ENCODE measurements at regions not wholly inside any gene's neighbourhood (a gene's known extent, or its start where the extent isn't known, plus 50 kb on each side); places are given as distances from the start of the nearest gene placed in this dataset.

DNA sequence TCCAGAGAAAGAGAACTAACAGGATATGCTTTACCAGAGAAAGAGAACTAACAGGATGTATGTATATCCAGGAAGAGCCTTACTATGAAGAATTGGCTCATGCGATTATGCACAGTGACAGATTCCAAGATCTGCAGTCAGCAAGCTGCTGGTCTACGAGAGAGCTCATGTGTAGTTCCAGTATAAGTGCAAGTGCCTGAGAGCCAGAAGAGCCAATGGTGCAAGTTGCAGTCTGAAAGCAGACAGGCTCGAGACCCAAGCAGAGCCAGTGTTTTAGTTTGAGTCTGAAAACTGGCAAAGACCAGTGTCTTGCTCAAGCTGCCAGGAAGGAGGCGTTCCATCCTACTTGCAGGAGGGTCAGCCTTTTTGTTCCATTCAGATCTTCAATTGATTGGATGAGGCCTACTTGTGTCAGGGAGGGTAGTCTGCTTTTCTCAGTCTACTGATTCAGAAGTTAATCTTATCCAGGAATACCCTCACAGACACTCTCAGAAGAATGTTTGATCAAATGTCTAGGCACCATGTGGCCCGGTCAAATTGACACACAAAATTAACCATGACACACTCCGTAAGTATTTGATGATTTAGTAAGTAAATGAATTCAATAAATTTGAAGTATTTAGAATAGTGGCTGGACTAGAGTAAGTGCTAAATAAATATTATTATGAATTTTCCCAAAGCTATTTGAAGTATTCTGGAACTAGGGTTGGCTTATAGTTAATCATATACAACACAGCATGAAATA, 372.1 kb upstream of the SGCD start:
- CTCF ChIA-PET, result no interaction called here
- POLR2A ChIA-PET, result no interaction called here
- in situ Hi-C loops (cut with HindIII; ENCODE audit: low pct_unique_long_range_greater_than_20kb, low sequenced_read_pairs), result no loop called here
- no peaks in the 10 kb centered on the region for H3K9me3 ChIP-seq (ENCODE audit: control insufficient read depth, insufficient read depth, low read depth, low read length)
- no peaks in the 10 kb centered on the region for H3K27me3 ChIP-seq (ENCODE audit: control insufficient read depth, insufficient read depth, low read length)
- no peak for TF ChIP-seq POLR2AphosphoS5 (IDR thresholded peaks at IDR 0.05; ENCODE audit: low read depth, low read length)
- TF ChIP-seq, protein P1, sequence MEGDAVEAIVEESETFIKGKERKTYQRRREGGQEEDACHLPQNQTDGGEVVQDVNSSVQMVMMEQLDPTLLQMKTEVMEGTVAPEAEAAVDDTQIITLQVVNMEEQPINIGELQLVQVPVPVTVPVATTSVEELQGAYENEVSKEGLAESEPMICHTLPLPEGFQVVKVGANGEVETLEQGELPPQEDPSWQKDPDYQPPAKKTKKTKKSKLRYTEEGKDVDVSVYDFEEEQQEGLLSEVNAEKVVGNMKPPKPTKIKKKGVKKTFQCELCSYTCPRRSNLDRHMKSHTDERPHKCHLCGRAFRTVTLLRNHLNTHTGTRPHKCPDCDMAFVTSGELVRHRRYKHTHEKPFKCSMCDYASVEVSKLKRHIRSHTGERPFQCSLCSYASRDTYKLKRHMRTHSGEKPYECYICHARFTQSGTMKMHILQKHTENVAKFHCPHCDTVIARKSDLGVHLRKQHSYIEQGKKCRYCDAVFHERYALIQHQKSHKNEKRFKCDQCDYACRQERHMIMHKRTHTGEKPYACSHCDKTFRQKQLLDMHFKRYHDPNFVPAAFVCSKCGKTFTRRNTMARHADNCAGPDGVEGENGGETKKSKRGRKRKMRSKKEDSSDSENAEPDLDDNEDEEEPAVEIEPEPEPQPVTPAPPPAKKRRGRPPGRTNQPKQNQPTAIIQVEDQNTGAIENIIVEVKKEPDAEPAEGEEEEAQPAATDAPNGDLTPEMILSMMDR (IDR thresholded peaks at IDR 0.05), result no peak
- no peak for TF ChIP-seq TCF7L2 (IDR thresholded peaks at IDR 0.05; ENCODE audit: low read depth, low read length)
- TF ChIP-seq SIN3A (IDR thresholded peaks at IDR 0.05; ENCODE audit: borderline replicate concordance, insufficient read depth, low read depth, low read length), result no peak
- TF ChIP-seq, protein P2, sequence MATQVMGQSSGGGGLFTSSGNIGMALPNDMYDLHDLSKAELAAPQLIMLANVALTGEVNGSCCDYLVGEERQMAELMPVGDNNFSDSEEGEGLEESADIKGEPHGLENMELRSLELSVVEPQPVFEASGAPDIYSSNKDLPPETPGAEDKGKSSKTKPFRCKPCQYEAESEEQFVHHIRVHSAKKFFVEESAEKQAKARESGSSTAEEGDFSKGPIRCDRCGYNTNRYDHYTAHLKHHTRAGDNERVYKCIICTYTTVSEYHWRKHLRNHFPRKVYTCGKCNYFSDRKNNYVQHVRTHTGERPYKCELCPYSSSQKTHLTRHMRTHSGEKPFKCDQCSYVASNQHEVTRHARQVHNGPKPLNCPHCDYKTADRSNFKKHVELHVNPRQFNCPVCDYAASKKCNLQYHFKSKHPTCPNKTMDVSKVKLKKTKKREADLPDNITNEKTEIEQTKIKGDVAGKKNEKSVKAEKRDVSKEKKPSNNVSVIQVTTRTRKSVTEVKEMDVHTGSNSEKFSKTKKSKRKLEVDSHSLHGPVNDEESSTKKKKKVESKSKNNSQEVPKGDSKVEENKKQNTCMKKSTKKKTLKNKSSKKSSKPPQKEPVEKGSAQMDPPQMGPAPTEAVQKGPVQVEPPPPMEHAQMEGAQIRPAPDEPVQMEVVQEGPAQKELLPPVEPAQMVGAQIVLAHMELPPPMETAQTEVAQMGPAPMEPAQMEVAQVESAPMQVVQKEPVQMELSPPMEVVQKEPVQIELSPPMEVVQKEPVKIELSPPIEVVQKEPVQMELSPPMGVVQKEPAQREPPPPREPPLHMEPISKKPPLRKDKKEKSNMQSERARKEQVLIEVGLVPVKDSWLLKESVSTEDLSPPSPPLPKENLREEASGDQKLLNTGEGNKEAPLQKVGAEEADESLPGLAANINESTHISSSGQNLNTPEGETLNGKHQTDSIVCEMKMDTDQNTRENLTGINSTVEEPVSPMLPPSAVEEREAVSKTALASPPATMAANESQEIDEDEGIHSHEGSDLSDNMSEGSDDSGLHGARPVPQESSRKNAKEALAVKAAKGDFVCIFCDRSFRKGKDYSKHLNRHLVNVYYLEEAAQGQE (IDR thresholded peaks at IDR 0.05; ENCODE audit: insufficient read depth in 1 of 2, low read depth in 2 of 2, low read length in 1 of 2), result no peak
- H3K4me3 ChIP-seq (ENCODE audit: low read depth in 2 of 2, low read length in 2 of 2), result no peak overlapping the region
- ATAC-seq (no peak), DNase-seq (ENCODE audit: low read depth, low spot score) (no peak)
- H3K36me3 ChIP-seq (ENCODE audit: control insufficient read depth, insufficient read depth, low read length), result no peaks in the 10 kb centered on the region
- no peaks in the 10 kb centered on the region for H3K4me1 ChIP-seq (ENCODE audit: control insufficient read depth, insufficient read depth, low read length)
- intact Hi-C loops (cut with micrococcal nuclease; ENCODE audit: unreplicated experiment), result no loop called here
- H3K27ac ChIP-seq (ENCODE audit: low read length), result no peak overlapping the region
- BruUV-seq (replicated peaks), result no TSS peak

DNA sequence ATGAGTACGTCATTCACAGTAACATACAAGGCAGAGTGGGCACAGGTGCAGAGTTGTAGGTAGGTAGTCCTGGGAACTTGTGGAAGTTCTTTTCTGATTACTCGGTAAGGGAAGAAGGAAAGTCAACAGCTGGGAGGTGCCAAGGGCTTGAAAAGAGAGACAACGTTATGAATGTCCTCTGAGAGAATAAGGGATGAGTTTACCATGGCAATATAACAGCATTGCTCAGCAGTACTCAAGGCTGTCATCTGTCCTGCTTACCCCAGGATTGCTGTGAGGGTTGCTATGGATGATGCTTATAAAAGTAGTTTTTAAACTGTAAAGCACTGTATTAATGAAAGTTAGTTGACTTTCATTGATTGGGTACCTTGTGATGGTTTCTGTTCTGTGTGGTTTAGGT, 369.1 kb upstream of the SGCD start:
- Histone ChIP-seq H3K27ac (ENCODE audit: low read length) (no peak overlapping the region), H3K27me3 (ENCODE audit: control insufficient read depth, insufficient read depth, low read length) (no peaks in the 10 kb centered on the region), H3K36me3 (ENCODE audit: control insufficient read depth, insufficient read depth, low read length) (no peaks in the 10 kb centered on the region), H3K4me3 (ENCODE audit: low read depth in 2 of 2, low read length in 2 of 2) (no peak overlapping the region), H3K9me3 (ENCODE audit: control insufficient read depth, insufficient read depth, low read depth, low read length) (no peaks in the 10 kb centered on the region), H3K4me1 (ENCODE audit: control insufficient read depth, insufficient read depth, low read length) (no peaks in the 10 kb centered on the region)
- intact Hi-C loops (cut with micrococcal nuclease; ENCODE audit: unreplicated experiment) (no loop called here), in situ Hi-C loops (cut with HindIII; ENCODE audit: low pct_unique_long_range_greater_than_20kb, low sequenced_read_pairs) (no loop called here)
- DNase-seq (ENCODE audit: low read depth, low spot score) (no peak), ATAC-seq (no peak)
- CTCF ChIA-PET, result no interaction called here
- TF ChIP-seq, protein P2 (IDR thresholded peaks at IDR 0.05; ENCODE audit: insufficient read depth in 1 of 2, low read depth in 2 of 2, low read length in 1 of 2), result no peak
- TF ChIP-seq, protein P1 (IDR thresholded peaks at IDR 0.05), result no peak
- no peak for TF ChIP-seq SIN3A (IDR thresholded peaks at IDR 0.05; ENCODE audit: borderline replicate concordance, insufficient read depth, low read depth, low read length)
- no peak for TF ChIP-seq POLR2AphosphoS5 (IDR thresholded peaks at IDR 0.05; ENCODE audit: low read depth, low read length)
- TF ChIP-seq TCF7L2 (IDR thresholded peaks at IDR 0.05; ENCODE audit: low read depth, low read length), result no peak
- no TSS peak for BruUV-seq (replicated peaks)
- POLR2A ChIA-PET, result no interaction called here
